GM12864 (cell line): ENCODE measurements at regions not wholly inside any gene's neighbourhood (a gene's known extent, or its start where the extent isn't known, plus 50 kb on each side); places are given as distances from the start of the nearest gene placed in this dataset.

ENCODE experiments used
- DNase-seq: peaks from one replicate; pipeline ENCODE4 v3.0.0-alpha.2; 2011; ENCODE audit warnings: low read depth
- H3K4me3 ChIP-seq: 2 replicates; pipeline ENCODE4 v1.5.1; 2011; ENCODE audit warnings: mild to moderate bottlenecking, low read depth, low read length, control low read depth
- CTCF ChIP-seq: IDR thresholded peaks from 2 replicates; pipeline ENCODE4 v1.5.1; 2011; ENCODE audit warnings: low read depth, mild to moderate bottlenecking, moderate library complexity, low read length, control low read depth, inconsistent platforms; ENCODE audit errors: missing control alignments

GRCh38 chr12:128055567-128055966, 211.4 kb upstream of the TMEM132C start:
- DNase-seq, result no peak
- H3K4me3 ChIP-seq, result no peak overlapping the region
- no peak for TF ChIP-seq CTCF

GRCh38 chr12:128056136-128056801, 210.7 kb upstream of the TMEM132C start:
- DNase-seq, result no peak
- no peak for TF ChIP-seq CTCF
- no peak overlapping the region for H3K4me3 ChIP-seq

- no peak overlapping the region for H3K4me3 ChIP-seq
- TF ChIP-seq CTCF, result no peak
- DNase-seq, result no peak
Observed at GRCh38 chr12:128057586-128057985, 209.4 kb upstream of the TMEM132C start.

GRCh38 chr12:128059621-128060370, 207.2 kb upstream of the TMEM132C start:
- no peak for DNase-seq
- TF ChIP-seq CTCF, result no peak
- no peak overlapping the region for H3K4me3 ChIP-seq

- no peak overlapping the region for H3K4me3 ChIP-seq
- DNase-seq, result no peak
- no peak for TF ChIP-seq CTCF
Observed at GRCh38 chr12:128068211-128068610, 198.8 kb upstream of the TMEM132C start.

GRCh38 chr12:128069359-128069997, 197.5 kb upstream of the TMEM132C start:
- no peak overlapping the region for H3K4me3 ChIP-seq
- TF ChIP-seq CTCF, result peak; percentile 65
- DNase-seq, result no peak
